Endothelial cell of umbilical vein (primary cell): ENCODE measurements at regions not wholly inside any gene's neighbourhood (a gene's known extent, or its start where the extent isn't known, plus 50 kb on each side); places are given as distances from the start of the nearest gene placed in this dataset.

Source experiments
- CTCF ChIP-seq, 2 donors: IDR thresholded peaks; 1 replicate in 1 of 2; 2 replicates in 1 of 2; pipeline ENCODE4 v1.5.1; 2011; ENCODE audit warnings: low read length in 2 of 2, mild to moderate bottlenecking in 2 of 2, moderate library complexity in 2 of 2, control low read depth in 1 of 2, inconsistent platforms in 1 of 2, low read depth in 1 of 2; ENCODE audit not compliant: insufficient read depth in 1 of 2; ENCODE audit errors: extremely low read depth in 1 of 2
- POLR2AphosphoS5 ChIP-seq: IDR thresholded peaks from 2 replicates; pipeline ENCODE4 v1.6.1; 2012; ENCODE audit warnings: low read depth, mild to moderate bottlenecking, control low read depth, low read length, moderate library complexity; ENCODE audit not compliant: insufficient read depth

GRCh38 chr4:82049294-82049693, 324.5 kb downstream of the HNRNPD start:
- TF ChIP-seq POLR2AphosphoS5: no peak
- no peak for TF ChIP-seq CTCF (IDR thresholded peaks at IDR 0.05; ENCODE audit: extremely low read depth in 1 of 2, insufficient read depth in 1 of 2, low read depth in 1 of 2, low read length in 2 of 2)
